ENCODE measurements at regions not wholly inside any gene's neighbourhood (a gene's known extent, or its start where the extent isn't known, plus 50 kb on each side); places are given as distances from the start of the nearest gene placed in this dataset.

- peak in 1 of 4 experiments; percentile 2 for DNase-seq (ENCODE audit: extremely low read depth in 1 of 4, low spot score in 3 of 4)
- H3K36me3 ChIP-seq (ENCODE audit: control insufficient read depth, insufficient read depth, low read length), result no peaks in the 10 kb centered on the region
- 0 out of 2 replicates have a peak, but pooled peaks cover under 1% of the 10 kb centered on the region for H4K20me1 ChIP-seq (replicated peaks; ENCODE audit: control insufficient read depth, insufficient read depth, low read length)
- no peaks in the 10 kb centered on the region for H3K9me1 ChIP-seq (ENCODE audit: control insufficient read depth, insufficient read depth, low read length)
- no peak overlapping the region for H3K4me3 ChIP-seq
- no peaks in the 10 kb centered on the region for H3K79me2 ChIP-seq (ENCODE audit: control insufficient read depth, insufficient read depth, low read length)
- ChIA-PET POLR2A (interaction anchor here (0.6 kb wide), 1 partner anchor 18 kb away, joined by 3 read pairs; no protein-coding TSS in a partner anchor), CTCF (ENCODE audit: low intra/inter-chr PET ratio) (no interaction called here)
- ATAC-seq, result no peak
- FAIRE-seq, result no peak
- H3K4me2 ChIP-seq (ENCODE audit: insufficient read depth, low read length), result no peak overlapping the region
- no peak overlapping the region for H3K9ac ChIP-seq (ENCODE audit: insufficient read depth in 1 of 2, low read depth in 2 of 2, low read length in 2 of 2)
- no TSS peak for BruUV-seq (replicated peaks)
- H3K9me3 ChIP-seq (replicated peaks; ENCODE audit: control insufficient read depth, insufficient read depth, low read depth, low read length), result no peaks in the 10 kb centered on the region
- peaks cover 2 to 20% of the 10 kb centered on the region in 2 experiments; a peak in 3 of 5 replicates for H3K27me3 ChIP-seq (ENCODE audit: control insufficient read depth in 2 of 2, insufficient read depth in 2 of 2, low read length in 2 of 2)
- no peak overlapping the region for H3K27ac ChIP-seq (ENCODE audit: extremely low read depth, low read depth, low read length)
- no peak overlapping the region for H2AFZ ChIP-seq (ENCODE audit: low read depth, low read length)
- intact Hi-C loops (cut with micrococcal nuclease), result loop anchor here (10.0 kb wide), 1 partner anchor 676 kb away; no protein-coding TSS in a partner anchor
- WGBS (ENCODE audit: insufficient coverage, low coverage, missing lambda C conversion rate), result 18% methylated on average over 11 of the region's 11 CpGs
- no peak for TF ChIP-seq RCOR1 (IDR thresholded peaks at IDR 0.05; ENCODE audit: borderline replicate concordance in 1 of 2, low read depth in 2 of 2, low read length in 2 of 2)
- no peak for TF ChIP-seq HIVEP1 (CRISPR knock-in tag; IDR thresholded peaks at IDR 0.05)
- no peak for TF ChIP-seq NCOA2 (IDR thresholded peaks at IDR 0.05; ENCODE audit: partially characterized antibody in 2 of 2)
- TF ChIP-seq STAG1 (CRISPR knock-in tag; IDR thresholded peaks at IDR 0.05; ENCODE audit: borderline replicate concordance), result no peak
- no peak for TF ChIP-seq ZNF133 (CRISPR knock-in tag; IDR thresholded peaks at IDR 0.05)
- TF ChIP-seq ZNF324 (CRISPR knock-in tag; IDR thresholded peaks at IDR 0.05), result no peak
- no peak for TF ChIP-seq USF2 (CRISPR knock-in tag; IDR thresholded peaks at IDR 0.05)
- TF ChIP-seq ATF3 (IDR thresholded peaks at IDR 0.05), result no peak
- TF ChIP-seq ATF3 (CRISPR knock-in tag; conservative IDR thresholded peaks at IDR 0.05), result no peak
- no peak for TF ChIP-seq GTF2E2 (tag; IDR thresholded peaks at IDR 0.05)
- TF ChIP-seq SRSF1 (IDR thresholded peaks at IDR 0.05; ENCODE audit: low read depth, low read length), result no peak
- TF ChIP-seq ZNF766 (CRISPR knock-in tag; conservative IDR thresholded peaks at IDR 0.05), result no peak
- no peak for TF ChIP-seq E2F6 (IDR thresholded peaks at IDR 0.05; ENCODE audit: borderline replicate concordance in 1 of 2, extremely low read depth in 1 of 2, insufficient read depth in 1 of 2, insufficient read length in 1 of 2, low read depth in 1 of 2, low read length in 1 of 2, poor library complexity in 1 of 2, severe bottlenecking in 1 of 2)
- no peak for TF ChIP-seq ZNF75A (CRISPR knock-in tag; IDR thresholded peaks at IDR 0.05)
- H3K4me1 ChIP-seq (replicated peaks in 1 of 2; ENCODE audit: control insufficient read depth in 2 of 2, insufficient read depth in 2 of 2, low read length in 2 of 2), result no peaks in the 10 kb centered on the region; a peak in 1 of 5 replicates
- in situ Hi-C loops (cut with MboI), result loop anchor here (10.0 kb wide), 2 partner anchors 226 to 656 kb away; no protein-coding TSS in a partner anchor
Observed at GRCh38 chr2:71928734-71929481, 218.8 kb downstream of the CYP26B1 start.

Measured in K562 (cell line).